Stimulated activated CD4-positive, alpha-beta T cell treated with anti-CD3 and anti-CD28 coated beads, Interleukin-4, amount 100 ng/mL, for 48 hours (primary cell): ENCODE measurements at regions not wholly inside any gene's neighbourhood (a gene's known extent, or its start where the extent isn't known, plus 50 kb on each side); places are given as distances from the start of the nearest gene placed in this dataset.
"Not testable (repeated sequence)": the region's sequence is repeated elsewhere in the genome, so short reads cannot be mapped to it uniquely, and the experiment has no call there.

Source experiments
- DNase-seq, 2 donors: peaks; one replicate each; pipeline ENCODE4 v3.0.0-alpha.2; 2020; ENCODE audit warnings: low read depth in 2 of 2

- DNase-seq = no peak
These were observed 182.4 kb upstream of the ADCY2 start for GRCh38 chr5:7213525-7213924.

DNA sequence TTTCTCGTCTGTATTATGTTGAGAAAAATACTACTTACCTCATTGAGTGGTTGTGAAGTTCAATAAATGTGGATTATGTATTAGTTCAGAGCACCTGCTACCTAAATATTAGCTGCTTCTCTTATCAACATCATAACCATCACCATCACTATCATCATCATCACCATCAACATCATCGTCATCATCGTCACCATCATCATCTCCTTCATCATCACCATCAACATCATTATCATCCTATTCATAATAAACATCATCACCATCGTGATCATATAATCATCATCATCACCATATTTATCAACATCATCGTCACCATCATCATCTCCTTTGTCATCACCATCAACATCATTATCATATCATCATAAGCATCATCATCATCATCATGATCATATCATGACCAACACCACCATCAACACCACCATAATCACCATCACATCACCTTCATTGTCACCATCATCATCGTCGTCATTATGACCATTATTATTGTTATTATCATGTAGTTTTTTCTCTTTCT is 181.0 kb upstream of the ADCY2 start:
- DNase-seq = no peak

DNA sequence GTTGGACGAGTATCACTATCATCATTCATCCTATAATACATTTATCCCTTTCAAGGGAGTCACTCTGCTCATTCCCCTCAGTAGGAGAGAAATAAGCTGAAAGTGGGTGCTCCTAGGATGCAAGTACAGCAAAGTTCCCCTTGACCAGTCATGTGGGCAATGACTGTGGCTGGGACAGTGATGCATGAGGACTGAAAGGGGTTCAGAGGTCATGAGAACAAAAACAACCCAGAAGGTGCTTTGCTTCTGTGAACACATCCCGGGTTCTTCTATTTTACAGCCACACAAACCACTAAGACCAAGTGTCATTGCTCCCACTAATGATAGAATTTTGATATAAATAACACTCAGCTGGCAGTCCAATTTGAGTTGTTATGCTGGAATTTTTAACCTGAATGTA is 177.8 kb upstream of the ADCY2 start:
- DNase-seq = no peak

GRCh38 chr5:7220156-7220555 is 175.8 kb upstream of the ADCY2 start:
- DNase-seq = no peak

GRCh38 chr5:7221041-7221440 is 174.9 kb upstream of the ADCY2 start:
- no peak for DNase-seq

DNA sequence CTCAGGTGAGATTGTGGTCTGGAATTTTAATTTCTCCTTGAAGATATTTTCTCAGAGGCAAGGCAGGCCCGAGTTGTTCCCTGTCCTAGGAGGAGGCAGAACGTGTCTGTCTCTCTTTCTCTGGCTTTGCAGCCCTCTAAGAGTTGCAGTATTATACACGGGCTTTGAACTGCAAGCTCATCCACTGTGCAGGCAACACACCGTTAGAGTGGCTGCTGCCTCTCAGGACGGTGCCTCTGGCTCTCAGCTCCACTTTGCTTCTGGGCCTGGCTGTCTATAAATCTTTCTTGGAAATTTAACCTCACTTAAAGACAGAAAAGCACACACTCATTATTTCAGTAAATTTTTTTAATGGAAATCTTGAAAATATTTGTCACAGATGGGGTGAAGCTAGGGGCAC is 170.1 kb upstream of the ADCY2 start:
- DNase-seq = no peak

GRCh38 chr5:7242118-7242710 is 153.7 kb upstream of the ADCY2 start:
- DNase-seq = no peak

- no peak for DNase-seq
These were observed 151.7 kb upstream of the ADCY2 start for GRCh38 chr5:7244208-7244607.

DNA sequence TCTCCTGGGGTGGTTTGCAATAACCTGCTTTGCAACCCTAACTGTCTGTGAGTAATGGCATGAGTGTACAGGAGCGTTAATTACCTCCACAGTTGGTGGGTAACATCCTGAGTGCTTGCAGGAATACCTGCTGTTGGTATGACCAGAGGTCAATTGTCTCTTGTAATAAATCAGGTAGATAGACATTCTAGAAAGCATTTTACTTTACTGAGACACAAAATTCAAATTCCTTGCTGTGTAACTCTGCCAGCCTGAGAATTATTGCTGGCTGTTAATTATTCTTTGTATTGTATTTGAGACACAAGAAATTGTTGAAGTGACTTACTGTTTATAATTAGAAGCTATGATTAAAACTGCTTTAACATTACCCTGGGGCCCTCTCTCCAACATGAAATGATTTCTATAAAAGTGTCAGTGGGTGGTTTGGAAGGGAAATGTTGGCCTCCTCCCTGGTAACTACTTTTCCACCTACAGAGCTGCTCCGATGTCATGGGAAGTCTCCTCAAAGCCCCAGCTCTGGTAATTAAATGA is 150.8 kb upstream of the ADCY2 start:
- DNase-seq = no peak

GRCh38 chr5:7246287-7246686 is 149.7 kb upstream of the ADCY2 start:
- no peak for DNase-seq

DNA sequence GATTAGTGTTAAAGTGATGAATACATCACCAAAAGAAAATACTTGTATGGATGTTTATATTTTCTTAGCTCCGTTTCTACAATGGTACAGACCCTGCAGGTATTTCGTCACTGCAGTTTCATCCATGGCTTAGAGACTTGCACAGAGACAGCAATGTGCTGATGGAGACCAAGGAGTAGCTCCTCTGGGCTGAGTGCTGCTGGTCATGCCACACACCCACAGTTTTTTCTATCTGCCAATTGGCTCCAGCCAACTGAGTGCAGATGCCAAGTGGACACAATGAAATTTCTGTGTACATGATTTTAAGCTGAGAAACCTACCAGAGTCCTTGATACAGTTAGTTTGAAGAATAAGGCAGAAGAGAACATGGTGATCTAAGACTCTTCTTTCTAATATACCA is 145.9 kb upstream of the ADCY2 start:
- DNase-seq = no peak

DNA sequence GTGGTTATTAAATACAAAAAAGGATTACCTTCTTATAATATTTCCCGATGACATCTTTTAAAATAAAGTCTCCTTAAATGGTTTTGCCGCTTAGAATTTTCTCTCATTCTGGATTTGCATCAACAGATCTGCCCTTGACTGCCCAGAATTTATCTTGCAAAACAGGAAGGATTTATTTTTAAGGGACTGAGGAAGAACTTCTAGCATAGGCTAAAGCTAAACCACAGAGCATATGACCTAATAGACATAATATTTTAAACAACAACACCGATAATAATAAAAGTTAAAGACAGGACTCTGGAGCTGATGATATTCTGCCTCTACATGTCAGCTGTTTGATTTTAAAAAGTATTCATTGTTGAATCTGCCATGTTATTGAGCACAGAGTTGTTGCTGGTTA is 145.3 kb upstream of the ADCY2 start:
- DNase-seq = no peak

GRCh38 chr5:7251132-7251531 is 144.8 kb upstream of the ADCY2 start:
- no peak for DNase-seq

- no peak for DNase-seq
These were observed 134.9 kb upstream of the ADCY2 start for GRCh38 chr5:7261049-7261448.

- DNase-seq = no peak
These were observed 134.0 kb upstream of the ADCY2 start for GRCh38 chr5:7261900-7262299.

DNA sequence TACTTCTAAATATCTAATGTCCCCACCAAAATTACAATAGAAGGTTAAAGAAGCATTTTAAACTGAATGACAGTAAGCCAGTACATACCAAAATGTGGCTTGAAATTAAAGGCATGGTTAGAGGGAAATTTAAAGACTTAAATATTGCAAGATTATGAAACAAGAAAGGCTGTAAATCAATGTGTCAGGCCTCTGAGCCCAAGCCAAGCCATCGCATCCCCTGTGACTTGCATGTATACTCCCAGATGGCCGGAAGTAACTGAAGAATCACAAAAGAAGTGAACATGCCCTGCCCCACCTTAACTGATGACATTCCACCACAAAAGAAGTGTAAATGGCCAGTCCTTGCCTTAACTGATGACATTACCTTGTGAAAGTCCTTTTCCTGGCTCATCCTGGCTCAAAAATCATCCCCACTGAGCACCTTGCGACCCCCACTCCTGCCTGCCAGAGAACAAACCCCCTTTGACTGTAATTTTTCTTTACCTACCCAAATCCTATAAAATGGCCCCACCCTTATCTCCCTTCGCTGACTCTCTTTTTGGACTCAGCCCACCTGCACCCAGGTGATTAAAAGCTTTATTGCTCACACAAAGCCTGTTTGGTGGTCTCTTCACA is 132.4 kb upstream of the ADCY2 start:
- not testable (repeated sequence) for DNase-seq

DNA sequence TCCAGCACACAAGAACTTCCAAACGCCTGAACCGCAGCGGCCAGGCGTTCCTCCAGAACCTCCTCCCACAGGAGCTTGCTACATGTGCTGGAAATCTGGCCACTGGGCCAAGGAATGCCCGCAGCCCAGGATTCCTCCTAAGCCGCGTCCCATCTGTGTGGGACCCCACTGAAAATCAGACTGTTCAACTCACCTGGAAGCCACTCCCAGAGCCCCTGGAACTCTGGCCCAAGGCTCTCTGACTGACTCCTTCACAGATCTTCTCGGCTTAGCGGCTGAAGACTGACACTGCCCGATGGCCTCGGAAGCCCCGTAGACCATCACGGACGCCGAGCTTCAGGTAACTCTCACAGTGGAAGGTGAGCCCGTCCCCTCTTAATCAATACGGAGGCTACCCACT is 130.2 kb upstream of the ADCY2 start:
- DNase-seq = not testable (repeated sequence)

DNA sequence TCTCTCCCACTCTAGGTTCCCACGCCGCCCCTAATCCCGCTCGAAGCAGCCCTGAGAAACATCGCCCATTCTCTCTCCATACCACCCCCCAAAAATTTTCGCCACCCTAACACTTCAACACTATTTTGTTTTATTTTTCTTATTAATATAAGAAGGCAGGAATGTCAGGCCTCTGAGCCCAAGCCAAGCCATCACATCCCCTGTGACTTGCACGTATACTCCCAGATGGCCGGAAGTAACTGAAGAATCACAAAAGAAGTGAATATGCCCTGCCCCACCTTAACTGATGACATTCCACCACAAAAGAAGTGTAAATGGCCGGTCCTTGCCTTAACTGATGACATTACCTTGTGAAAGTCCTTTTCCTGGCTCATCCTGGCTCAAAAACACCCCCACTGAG is 127.2 kb upstream of the ADCY2 start:
- not testable (repeated sequence) for DNase-seq

DNA sequence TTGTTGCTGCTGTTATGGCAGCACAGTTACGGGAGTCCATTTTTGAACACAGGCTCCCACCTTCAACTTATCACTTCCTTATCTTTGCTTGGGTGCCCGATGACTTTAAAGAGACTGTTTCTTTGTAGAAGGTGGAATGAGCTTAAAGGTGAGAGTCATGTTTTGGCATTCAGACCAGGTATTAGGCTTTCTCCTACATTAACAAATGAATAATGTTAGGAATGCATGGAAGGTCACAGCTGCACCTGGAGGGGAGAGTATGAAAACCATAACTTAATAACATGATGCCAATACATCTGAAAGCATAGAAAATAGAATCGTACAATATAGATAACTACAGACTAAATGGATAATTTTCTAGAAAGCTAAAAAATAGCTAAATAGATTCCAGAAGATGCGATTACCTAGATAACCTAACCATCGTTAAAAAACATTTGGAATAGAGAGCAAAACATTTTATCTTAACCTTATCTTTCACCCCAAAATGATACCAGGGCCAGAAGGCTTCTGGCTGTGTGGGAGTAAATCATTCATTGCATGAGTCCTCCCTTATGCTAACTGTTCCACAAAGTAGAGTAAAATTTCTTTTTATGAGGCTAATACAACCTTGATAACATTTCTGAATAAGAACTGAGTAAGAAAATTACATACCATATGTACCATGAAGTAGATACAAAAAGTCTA is 126.2 kb upstream of the ADCY2 start:
- DNase-seq = no peak

DNA sequence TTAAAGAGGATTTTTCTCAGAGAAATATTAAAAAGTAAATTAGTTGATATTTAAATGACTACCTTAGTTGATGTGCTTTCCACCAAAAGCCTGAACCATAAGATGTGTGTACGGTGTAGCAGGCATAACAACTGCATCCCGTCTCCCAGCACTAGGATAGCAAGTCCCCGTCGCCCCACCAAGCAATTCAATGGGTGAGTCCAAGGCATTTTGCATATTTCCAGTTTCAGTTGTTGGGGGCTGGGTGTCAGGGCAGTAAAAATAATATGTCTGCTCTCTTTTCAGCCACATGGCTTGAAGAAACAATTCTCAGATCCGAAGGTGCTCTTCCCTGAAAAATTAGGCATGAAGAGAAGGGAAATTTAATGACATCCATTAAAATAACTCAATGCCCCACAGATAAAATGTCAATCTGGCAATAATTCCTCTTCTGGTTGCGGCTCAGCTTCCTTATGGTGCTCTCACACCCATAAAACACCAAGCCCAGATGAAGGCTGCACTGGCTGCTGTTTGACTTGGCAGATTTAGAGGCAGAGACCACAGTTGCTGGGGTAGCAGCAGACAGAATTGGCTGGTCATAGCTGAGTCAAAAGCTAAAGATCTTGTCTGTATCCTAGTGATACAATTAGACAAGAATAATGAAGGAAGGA is 124.4 kb upstream of the ADCY2 start:
- no peak for DNase-seq

DNA sequence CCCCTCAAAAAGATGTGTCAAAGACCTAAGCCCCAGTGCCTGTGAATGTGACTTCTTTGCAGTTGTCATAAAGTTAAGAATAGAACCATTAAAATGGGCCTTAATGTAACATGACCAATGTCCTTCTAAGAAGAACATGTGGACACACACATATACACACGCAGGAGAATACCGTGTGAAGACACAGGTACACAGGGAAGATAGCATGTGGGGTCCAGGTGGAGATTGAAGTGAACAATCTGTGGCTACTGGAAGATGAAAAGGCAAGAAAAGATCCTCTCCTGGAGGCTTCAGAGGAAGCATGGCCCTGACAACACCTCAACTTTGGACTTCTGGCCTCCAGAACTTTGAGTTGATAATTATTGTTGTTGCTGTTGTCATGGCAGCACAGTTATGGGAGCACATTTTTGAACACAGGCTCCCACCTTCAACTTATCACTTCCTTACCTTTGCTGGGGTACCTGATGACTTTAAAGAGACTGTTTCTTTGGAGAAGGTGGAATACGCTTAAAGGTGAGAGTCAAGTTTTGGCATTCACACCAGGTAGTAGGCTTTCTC is 123.5 kb upstream of the ADCY2 start:
- no peak for DNase-seq

DNA sequence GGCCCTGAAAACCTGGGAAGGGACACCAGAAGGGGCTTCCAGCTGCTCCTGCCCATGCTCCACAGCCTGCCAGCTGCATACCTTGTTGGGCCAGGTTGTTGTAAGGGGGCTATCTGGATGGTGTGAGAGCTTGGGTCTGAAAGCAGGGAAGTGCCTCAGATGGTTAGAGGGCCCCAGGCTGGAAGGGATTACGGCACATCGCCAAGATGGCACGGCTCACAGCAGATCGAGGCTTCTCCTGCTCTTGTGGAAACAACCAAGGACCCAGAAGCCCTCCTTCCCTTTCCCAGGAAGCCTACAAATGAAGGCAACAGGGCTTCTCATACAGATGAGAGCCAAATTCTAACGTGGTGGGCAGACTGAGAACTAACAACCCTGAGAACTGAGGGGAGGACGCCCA is 121.7 kb upstream of the ADCY2 start:
- no peak for DNase-seq
